ENCODE measurements at regions not wholly inside any gene's neighbourhood (a gene's known extent, or its start where the extent isn't known, plus 50 kb on each side); places are given as distances from the start of the nearest gene placed in this dataset.

DNA sequence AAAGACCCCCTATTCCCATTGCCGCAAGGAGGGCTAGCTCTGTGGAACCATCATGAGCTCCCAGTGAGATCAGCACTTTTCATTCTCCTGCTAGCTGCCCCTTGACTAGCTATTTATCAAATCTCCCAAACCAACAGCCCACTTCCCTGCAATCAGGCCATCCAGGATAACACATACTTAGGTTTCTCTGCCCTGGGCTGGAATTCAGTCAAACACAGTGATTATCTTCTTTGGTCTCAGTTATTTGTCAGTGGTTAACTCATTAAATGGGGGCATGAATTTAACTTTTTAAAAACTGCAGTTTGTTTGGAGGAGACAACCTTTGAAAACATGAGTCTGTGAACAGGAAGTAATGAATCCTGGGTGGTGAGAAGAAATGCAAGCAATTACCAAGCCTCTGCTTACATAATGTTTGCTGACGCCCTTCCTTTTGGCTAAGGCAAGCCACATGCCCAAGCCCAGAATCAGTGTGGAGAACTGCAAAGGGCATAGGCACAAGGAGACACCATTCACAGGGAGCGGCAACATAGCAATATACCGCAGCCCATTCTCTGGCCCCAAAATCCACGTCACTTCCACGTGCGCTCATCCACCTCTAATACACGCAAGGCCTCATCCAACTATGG is 275.0 kb downstream of the DRD1 start:
- TF ChIP-seq, protein P1, sequence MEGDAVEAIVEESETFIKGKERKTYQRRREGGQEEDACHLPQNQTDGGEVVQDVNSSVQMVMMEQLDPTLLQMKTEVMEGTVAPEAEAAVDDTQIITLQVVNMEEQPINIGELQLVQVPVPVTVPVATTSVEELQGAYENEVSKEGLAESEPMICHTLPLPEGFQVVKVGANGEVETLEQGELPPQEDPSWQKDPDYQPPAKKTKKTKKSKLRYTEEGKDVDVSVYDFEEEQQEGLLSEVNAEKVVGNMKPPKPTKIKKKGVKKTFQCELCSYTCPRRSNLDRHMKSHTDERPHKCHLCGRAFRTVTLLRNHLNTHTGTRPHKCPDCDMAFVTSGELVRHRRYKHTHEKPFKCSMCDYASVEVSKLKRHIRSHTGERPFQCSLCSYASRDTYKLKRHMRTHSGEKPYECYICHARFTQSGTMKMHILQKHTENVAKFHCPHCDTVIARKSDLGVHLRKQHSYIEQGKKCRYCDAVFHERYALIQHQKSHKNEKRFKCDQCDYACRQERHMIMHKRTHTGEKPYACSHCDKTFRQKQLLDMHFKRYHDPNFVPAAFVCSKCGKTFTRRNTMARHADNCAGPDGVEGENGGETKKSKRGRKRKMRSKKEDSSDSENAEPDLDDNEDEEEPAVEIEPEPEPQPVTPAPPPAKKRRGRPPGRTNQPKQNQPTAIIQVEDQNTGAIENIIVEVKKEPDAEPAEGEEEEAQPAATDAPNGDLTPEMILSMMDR (conservative IDR thresholded peaks at IDR 0.05; ENCODE audit: low read length) = no peak
- TF ChIP-seq EZH2phosphoT487 (IDR thresholded peaks at IDR 0.05; ENCODE audit: borderline replicate concordance, low read depth, low read length) = no peak
